ENCODE measurements at regions not wholly inside any gene's neighbourhood (a gene's known extent, or its start where the extent isn't known, plus 50 kb on each side); places are given as distances from the start of the nearest gene placed in this dataset.
"Not testable (repeated sequence)": the region's sequence is repeated elsewhere in the genome, so short reads cannot be mapped to it uniquely, and the experiment has no call there.

DNA sequence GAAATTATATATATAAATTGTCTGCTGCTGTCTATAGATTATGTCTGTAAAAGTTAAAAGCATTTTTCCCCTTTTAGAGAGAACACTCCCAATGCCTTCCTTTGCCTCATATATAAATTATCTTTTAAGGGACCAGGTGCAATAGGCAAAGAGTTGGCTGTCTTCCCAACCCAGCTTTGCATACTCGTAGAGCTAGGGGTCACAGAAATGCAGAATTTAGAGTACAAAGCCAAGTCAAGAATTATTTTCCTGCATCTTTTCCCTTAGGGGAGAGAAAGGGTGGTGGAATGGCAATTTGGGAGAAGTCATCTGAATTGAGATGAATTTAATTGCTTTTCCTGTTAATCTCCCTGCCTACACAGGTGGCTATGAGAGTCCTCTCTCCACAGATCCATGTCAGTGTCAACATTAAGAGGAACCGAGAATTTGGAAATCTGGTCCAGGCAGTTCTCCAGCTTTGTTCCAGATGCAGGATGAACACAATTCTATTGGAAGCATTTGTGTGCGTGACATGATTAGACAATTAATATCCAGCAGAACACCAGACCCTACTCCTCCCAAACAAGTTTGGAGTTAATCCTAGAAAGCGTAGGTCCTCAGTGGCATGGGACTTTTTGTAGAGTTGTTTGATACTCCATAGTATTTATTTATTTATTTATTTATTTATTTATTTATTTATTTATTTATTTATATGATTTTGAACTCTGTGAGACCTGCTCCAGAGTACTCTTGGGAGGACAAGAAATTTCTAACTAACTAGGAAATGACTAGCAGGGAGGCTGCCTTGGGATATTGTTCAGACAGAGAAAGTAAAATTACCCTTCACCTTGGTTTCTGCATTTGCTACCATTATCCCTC is 80.3 kb upstream of the SKAP2 start:
- no peak overlapping the region for H3K4me3 ChIP-seq (ENCODE audit: low read depth, low read length)
- DNase-seq (ENCODE audit: low read depth), result no peak
- TF ChIP-seq, protein P1, sequence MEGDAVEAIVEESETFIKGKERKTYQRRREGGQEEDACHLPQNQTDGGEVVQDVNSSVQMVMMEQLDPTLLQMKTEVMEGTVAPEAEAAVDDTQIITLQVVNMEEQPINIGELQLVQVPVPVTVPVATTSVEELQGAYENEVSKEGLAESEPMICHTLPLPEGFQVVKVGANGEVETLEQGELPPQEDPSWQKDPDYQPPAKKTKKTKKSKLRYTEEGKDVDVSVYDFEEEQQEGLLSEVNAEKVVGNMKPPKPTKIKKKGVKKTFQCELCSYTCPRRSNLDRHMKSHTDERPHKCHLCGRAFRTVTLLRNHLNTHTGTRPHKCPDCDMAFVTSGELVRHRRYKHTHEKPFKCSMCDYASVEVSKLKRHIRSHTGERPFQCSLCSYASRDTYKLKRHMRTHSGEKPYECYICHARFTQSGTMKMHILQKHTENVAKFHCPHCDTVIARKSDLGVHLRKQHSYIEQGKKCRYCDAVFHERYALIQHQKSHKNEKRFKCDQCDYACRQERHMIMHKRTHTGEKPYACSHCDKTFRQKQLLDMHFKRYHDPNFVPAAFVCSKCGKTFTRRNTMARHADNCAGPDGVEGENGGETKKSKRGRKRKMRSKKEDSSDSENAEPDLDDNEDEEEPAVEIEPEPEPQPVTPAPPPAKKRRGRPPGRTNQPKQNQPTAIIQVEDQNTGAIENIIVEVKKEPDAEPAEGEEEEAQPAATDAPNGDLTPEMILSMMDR (IDR thresholded peaks at IDR 0.05; ENCODE audit: control insufficient read depth, extremely low read depth, insufficient read depth), result no peak

DNA sequence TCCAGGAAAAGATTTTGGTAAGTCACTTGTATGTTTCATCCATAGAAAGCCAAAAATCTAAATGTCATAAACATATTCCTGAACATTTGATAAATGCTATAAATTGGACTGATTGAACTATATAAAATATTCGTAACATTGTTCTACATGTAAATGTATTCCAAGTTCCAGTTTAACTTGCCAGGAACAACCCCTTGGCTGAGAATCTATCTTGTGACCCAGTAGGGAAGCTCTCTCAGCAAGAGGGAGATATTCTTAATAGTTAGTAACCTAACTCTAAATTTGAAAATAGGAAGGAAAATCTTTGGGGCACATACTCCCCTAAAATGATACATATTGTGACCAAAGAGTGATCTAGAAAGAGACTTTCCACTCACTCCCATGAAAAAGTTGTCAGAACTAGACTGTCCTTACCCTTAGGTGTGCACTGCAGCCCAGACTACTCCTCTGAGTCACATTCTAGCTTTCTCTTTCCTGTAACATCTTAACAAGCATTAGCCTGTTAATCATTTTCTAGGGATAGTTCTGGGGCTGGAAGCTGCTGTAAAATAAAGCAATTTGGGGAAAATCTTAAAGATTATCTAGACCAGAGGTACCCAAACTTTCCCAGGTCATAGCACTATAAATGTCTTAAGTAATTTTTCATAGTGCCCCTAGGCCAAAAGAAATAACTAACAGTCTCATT is 73.7 kb upstream of the SKAP2 start:
- no peak overlapping the region for H3K4me3 ChIP-seq (ENCODE audit: low read depth, low read length)
- no peak for DNase-seq (ENCODE audit: low read depth)
- TF ChIP-seq, protein P1 (IDR thresholded peaks at IDR 0.05; ENCODE audit: control insufficient read depth, extremely low read depth, insufficient read depth), result no peak

DNA sequence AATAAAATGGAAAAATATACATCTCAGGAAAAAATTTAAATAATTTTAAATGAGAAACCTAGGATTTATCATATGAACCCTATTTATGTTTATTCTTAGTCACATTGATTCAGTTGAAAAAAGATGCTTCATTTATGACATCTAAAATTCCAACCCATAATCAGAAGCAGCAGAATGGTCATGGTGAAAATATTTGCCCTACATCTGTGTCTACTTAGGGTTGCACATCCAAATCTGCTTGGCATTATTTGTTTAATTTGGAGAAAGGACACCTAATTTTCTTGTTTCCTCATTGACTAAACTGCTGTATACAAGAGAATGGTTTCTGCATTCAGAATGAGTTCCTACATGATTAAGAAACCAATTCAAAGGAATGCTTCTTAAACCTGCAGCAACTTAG is 72.9 kb upstream of the SKAP2 start:
- DNase-seq (ENCODE audit: low read depth), result no peak
- no peak overlapping the region for H3K4me3 ChIP-seq (ENCODE audit: low read depth, low read length)
- TF ChIP-seq, protein P1 (IDR thresholded peaks at IDR 0.05; ENCODE audit: control insufficient read depth, extremely low read depth, insufficient read depth), result no peak

DNA sequence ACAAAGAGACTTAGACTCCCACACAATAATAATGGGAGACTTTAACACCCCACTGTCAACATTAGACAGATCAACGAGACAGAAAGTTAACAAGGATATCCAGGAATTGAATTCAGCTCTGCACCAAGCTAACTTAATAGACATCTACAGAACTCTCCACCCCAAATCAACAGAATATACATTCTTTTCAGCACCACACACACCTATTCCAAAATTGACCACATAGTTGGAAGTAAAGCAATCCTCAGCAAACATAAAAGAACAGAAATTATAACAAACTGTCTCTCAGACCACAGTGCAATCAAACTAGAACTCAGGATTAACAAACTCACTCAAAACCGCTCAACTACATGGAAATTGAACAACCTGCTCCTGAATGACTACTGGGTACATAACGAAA is 68.2 kb upstream of the SKAP2 start:
- not testable (repeated sequence) for DNase-seq (ENCODE audit: low read depth); H3K4me3 ChIP-seq (ENCODE audit: low read depth, low read length)

DNA sequence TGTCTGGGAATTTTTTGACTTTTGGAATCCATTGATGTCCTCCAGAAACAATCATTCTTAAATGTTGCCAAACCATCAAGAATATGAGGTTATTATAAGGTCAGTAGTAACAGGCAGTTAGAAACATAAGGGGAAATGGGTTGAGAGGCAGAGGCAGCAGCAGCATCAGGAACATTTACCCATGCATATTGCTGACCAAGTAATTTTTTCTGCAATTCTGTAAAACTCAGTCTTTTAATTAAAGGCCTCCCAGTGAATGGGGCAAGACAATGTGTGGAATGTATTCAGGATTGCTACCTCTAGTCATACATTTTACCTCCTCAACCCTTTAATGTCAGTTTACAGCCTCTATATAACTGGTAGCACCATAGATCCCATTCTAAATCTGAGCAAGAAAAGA is 66.5 kb upstream of the SKAP2 start:
- H3K4me3 ChIP-seq (ENCODE audit: low read depth, low read length), result no peak overlapping the region
- TF ChIP-seq, protein P1 (IDR thresholded peaks at IDR 0.05; ENCODE audit: control insufficient read depth, extremely low read depth, insufficient read depth), result no peak
- DNase-seq (ENCODE audit: low read depth), result no peak

DNA sequence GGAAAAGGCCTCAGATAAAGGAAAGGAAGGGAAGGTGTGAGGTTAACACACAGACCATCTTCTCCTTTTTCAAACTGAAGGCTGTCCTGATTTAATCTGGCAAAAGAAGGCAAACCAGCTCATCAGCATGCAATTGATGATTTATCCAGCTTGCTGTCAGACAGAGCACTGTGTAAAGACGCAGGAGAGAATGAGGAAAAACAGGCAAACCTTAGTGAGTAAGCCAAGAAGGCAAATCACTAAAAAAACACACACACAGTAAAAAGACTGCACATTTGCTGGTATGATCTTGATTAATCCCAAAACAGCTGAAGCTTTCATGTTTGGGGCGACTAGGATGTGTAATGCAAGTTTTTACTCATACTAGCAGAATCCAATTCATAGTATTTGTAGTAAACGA is 65.8 kb upstream of the SKAP2 start:
- TF ChIP-seq, protein P1 (IDR thresholded peaks at IDR 0.05; ENCODE audit: control insufficient read depth, extremely low read depth, insufficient read depth), result no peak
- no peak overlapping the region for H3K4me3 ChIP-seq (ENCODE audit: low read depth, low read length)
- no peak for DNase-seq (ENCODE audit: low read depth)

DNA sequence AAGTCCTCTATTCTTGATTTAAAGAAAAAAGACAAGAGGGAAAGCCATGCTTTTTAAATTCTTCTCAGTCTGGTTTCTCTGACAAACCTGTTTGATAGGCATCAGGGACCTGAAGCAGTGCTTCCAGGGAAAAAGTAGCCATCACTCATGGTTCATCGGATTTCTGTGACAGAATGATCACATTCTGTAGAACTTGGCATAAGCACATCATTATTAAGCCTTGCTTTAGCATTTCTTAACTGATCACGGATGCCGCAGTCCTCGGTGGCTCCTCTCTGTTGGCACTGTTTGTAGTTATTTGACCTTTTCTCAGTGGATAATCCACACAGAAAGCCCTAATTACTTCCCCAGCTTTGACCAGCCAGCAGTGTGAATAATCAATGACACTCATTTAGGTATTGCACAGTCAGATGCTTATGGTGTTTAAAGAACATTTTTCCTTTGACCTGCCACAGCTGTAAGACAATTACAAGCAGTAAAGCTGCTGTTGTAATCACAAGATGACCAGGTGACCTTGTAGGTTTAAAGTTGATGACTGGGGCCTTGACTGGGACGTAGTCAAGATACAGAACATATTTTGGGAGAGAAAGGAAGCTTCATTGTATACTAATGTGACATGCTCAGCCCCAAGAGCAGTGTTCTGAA is 64.4 kb upstream of the SKAP2 start:
- H3K4me3 ChIP-seq (ENCODE audit: low read depth, low read length), result no peak overlapping the region
- TF ChIP-seq, protein P1 (IDR thresholded peaks at IDR 0.05; ENCODE audit: control insufficient read depth, extremely low read depth, insufficient read depth), result no peak

More for the DNA sequence above, 64.4 kb upstream of the SKAP2 start:
- DNase-seq (ENCODE audit: low read depth), result no peak
